ENCODE measurements at regions not wholly inside any gene's neighbourhood (a gene's known extent, or its start where the extent isn't known, plus 50 kb on each side); places are given as distances from the start of the nearest gene placed in this dataset.

DNA sequence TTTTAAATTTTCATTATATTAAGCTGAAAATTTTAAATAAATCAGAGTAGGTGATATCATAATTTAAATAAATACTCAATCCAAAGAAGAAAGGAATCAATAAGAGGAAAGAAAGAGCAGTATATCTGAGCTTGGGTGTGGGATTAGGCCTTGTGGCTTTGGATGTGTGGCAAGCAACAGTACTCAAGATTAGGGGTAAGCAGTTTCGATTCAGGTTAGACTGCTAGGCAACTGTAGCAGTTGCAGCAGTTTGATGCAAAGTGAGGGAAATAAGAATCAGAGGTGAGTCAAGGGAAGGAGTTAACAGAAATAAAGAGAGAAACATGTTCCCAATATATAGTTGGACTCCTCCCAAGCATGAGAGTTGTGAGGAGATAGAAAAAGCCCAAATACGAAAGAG lies 599.6 kb upstream of the KLHL4 start:
- no peak for TF ChIP-seq CTCF (IDR thresholded peaks at IDR 0.05; ENCODE audit: low read depth, low read length)
- TF ChIP-seq POLR2A (IDR thresholded peaks at IDR 0.05; ENCODE audit: extremely low read depth, insufficient read length): no peak
- TF ChIP-seq, protein P1, sequence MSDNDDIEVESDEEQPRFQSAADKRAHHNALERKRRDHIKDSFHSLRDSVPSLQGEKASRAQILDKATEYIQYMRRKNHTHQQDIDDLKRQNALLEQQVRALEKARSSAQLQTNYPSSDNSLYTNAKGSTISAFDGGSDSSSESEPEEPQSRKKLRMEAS (IDR thresholded peaks at IDR 0.05; ENCODE audit: low read depth, low read length): no peak

All from NB4 (cell line).